HTR-8/SVneo (cell line): ENCODE measurements at regions not wholly inside any gene's neighbourhood (a gene's known extent, or its start where the extent isn't known, plus 50 kb on each side); places are given as distances from the start of the nearest gene placed in this dataset.

Experiments
- DNase-seq: peaks from one replicate; pipeline ENCODE4 v3.0.0; 2011; ENCODE audit warnings: low spot score, mixed read lengths; ENCODE audit not compliant: insufficient read length
- FAIRE-seq: peaks from 2 replicates; lab custom pipeline; 2011; peaks lifted over from hg19 to GRCh38; lab: Jason Lieb, UNC

DNA sequence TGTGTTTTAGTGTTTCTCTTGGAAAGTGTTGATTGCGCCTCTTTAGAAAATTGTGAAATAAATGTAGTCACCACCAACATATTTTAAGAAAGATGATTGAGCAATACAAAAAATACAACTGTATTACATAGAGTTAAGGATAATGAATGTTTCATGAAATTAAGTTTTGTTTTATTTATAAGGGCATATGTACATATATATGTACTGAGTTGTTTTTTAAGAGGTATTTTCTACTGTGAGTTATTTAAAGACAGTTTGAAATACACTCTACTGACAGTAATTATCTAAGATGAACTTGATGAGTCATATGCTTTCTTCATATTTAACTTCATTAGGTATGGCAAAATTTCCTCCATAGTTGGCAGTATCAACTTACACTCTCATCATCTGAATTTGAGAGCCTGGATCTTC, 411.7 kb downstream of the HS3ST3B1 start:
- FAIRE-seq (no peak), DNase-seq (no peak)

DNA sequence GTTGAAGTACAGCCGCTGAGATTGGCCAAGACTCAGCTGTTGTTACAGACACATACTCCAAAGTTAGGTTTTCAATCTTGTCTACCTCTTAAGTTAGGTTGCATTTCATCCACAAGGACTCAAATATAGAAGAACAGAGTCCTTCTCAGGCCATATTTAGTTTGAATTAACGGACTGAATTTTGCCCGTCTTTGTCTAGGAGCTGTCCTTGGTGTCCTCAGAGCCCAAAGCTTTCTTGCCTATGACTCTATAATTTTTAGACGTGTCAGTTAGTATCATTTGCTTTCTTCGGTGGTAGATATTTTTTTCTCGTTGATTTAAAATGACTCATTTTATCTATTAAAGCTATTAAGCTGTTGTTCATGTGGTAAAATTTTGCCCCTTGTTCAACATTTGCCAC, 403.2 kb downstream of the HS3ST3B1 start:
- FAIRE-seq (no peak), DNase-seq (no peak)

DNA sequence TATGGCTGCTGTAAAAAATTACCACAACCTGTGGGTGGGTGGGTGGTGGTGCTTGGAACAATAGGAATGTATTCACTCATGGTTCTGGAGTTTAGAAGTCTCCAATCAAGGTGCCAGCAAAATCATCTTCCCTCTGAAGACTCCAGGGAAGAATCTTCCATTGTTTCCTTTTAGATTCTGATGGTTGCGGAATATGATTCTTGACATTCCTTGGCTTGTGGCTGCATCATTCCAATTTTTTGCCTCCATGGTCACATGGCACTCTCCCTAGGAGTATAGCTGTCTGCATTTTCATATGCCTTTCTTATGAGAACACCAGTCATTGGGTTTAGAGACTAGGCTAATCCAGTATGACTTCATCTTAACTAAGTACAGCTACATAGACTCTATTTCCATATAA, 401.0 kb downstream of the HS3ST3B1 start:
- FAIRE-seq (no peak), DNase-seq (no peak)

DNA sequence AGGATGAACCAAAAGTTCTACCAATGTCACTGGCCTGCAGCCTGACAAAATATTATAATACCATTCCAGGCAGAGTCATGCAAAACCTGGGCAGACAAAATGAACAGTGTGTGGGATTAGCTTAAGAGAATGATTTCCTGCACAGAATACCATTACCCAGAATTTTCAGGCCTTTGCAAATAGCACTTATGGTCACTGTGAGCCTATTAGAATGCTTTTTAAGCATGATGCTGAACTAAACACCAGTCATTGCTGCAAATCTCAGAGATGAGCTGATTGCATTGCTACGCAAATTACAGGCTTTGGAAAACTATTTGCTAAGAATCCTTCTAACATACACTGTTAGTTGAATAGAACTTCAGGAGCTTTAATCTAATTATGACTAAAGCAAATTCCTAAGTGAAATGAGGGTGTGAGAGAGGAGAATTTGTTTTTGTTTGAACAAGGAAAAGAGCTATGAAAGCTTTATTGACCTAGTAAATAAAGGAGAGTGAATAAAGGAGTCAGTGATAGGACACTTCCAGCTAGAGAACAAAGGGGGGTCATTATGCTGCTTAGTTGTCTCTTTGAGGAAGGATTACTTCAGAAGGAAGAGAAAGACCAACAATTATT, 398.8 kb downstream of the HS3ST3B1 start:
- no peak for DNase-seq
- no peak for FAIRE-seq

DNA sequence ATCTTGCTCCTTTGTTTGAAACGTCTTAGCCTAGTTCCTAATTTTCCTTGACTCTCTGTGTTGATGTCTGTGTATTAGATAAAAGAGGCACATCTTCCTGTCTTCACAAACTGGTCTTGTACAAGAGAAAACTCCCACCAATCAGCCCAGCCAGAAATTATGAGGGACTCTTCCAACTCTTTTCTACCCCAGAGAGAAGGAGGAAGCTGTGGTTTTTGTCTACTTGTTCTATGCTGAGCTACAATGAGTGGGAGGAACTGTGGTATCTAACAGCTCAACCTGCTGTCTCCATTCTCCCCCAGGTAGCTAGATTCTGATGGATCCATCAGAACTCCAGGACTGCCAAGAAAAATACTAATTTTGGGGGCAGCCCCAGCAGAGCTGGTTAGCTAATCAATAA, 392.5 kb downstream of the HS3ST3B1 start:
- no peak for FAIRE-seq
- DNase-seq: no peak

DNA sequence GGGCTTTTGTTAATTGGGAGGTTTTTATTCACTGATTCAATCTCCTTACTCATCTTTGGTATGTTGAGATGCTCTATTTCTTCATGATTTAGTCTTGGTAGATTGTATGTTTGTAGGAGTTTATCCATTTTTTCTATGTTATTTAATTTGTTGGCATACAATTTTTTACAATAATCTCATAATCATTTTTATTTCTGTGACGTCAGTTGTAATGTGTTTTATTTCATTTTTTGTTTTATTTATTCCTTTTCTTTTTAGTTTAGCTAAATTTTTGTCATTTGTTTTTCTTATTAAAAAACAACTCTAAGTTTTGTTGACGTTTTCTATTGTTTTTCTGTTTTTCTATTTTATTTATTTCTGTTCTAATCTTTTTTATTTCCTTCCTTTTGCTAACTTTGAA, 389.8 kb downstream of the HS3ST3B1 start:
- DNase-seq (no peak), FAIRE-seq (no peak)

DNA sequence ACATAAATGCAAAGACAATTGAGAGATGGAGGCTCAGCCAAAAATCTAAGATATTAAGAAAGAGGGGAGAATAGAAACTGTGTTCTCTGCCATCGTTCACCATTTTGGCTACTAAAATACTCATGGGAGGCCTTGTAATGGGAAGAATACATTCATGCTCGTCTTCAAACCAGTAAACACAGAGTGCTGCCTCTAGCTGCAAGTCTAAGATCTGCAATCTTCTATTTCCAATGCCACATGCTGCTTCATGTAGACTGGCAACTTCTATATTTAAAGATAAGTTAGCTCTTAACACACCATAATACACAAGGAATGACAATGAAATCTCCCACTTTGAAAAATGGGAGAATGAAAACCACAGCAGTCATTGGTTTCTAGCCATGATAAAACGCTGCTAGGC, 387.3 kb downstream of the HS3ST3B1 start:
- no peak for FAIRE-seq
- no peak for DNase-seq

DNA sequence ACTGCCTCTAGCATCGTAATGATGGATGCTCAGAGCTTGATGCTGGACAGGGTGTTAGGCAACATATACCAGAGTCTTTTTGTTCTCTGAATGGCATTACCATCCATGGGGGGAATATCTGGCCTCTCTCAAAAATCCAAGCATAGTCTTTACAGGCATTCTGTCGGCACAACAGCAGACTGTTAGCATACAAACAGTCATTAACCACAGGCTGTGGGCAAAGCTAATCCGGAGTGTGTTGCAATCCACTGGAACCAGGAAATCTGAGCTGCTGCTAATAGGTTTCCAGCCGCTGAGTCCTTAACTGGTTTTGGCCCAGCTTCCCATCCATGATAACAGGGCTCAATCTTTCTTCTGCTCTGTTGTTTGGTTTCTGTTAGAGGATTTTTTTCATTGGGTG, 371.9 kb downstream of the HS3ST3B1 start:
- FAIRE-seq (no peak), DNase-seq (peak; percentile 27)

DNA sequence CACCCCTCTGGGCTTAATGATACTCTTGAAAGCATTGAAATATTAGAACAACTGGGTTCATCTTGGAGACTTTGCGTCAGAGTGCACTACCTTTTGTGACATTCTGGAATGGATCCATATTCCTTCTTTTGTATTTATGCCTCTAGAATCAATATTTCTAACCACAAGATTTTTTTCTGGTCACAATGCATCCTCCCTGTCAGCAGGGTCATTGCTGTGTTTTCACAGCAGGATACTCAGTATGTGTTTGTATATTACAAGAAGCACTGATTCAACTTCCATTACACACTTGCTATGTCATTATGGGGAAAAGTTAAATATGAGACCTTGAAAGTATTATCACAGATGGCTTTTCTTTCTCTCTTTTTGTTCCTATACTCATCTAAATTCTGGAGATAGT, 370.0 kb downstream of the HS3ST3B1 start:
- DNase-seq (no peak), FAIRE-seq (no peak)

DNA sequence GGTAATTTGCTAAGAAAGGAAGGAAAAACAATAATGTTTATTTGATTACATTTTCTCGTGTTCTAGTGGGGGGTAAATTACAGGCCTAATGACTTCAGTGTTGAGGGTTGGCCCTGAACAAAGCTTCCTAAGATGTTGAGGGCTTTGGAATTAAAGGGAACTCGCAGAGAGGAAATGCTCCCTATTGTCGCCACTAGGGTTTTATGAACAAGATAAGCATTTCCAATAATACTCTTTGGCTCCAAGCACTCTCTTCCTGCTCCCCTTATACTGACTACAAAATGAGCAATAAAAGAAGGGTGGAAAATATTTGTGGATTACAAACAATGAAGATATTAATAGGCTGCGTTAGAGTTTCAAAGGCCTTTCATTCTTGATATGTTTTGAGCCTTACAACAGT, 363.6 kb downstream of the HS3ST3B1 start:
- no peak for FAIRE-seq

DNA sequence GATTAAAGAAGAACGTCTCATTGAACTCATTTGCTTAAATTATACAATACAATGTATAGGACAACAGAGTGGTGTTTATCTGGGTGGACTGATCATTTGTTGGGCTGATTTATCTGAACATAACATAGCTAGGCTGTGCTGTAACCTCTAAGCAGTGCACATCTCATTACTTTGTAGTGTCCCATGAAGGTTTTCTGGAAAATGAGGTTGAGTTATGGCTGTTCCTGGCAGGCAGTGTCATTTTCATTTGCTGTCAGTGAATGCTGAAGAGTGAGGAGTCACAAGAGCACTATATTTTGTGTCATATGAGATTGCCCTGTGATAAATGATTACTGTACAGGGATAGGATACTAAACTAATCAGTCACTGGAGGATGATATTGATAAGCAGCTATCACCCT, 340.2 kb downstream of the HS3ST3B1 start:
- FAIRE-seq (no peak), DNase-seq (no peak)

More for the DNA sequence above, 363.6 kb downstream of the HS3ST3B1 start:
- no peak for DNase-seq

DNA sequence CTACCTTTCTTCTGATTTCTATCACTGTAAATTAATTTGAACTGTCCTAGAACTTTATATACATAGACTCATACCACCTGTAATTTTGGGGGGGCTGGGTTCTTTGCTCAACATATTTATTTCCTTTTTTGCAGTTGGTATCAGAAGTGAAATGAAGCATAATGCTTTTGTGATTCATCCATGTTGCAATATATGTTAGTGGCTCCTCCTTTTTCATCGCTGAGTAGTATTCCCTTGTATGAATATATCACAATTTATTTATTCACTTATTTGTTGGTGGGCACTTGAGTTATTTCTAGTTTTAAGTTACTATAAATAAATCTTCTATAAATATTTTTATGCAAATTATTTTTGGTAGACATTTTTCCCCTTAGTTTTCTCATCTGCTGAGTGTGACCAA, 336.4 kb downstream of the HS3ST3B1 start:
- no peak for DNase-seq
- no peak for FAIRE-seq

DNA sequence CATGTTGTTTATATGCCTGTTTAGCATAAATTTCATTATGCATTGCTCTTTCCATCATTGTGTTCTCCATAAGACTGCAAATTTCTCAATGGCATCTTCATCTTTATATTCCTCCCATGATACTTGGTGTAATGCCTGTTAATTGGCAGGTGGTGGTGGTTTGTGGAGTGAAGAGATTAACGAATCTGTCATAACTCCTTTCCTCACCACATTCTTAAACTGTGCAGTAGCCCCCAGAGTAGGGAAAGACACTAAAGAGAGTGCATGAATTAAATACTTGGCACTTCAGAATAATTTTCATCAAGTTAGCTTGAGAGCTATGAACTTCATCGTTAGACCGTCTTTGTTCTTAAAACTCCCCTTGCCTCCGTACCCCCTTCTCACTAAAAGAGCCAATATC, 329.7 kb downstream of the HS3ST3B1 start:
- DNase-seq: no peak
- FAIRE-seq: no peak

DNA sequence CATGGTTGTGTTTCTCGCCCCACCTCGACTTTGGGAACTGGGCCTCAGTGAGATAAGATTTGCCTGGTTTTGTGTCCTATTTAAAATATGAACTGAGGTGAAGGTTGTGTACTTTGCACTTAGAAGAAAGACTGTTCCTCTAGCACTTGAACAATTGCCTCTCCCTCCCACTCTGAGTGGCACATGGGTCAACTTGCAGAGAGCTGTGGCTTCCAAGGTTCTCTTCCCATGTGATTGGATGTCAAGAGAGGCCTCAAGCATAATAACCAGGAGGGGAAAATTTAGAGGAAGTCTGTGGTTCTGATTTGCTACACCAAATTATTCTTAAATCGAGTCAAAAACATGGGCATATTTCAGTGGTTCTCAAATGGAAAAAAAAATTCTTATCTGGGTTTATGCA, 329.2 kb downstream of the HS3ST3B1 start:
- DNase-seq: no peak
- no peak for FAIRE-seq

DNA sequence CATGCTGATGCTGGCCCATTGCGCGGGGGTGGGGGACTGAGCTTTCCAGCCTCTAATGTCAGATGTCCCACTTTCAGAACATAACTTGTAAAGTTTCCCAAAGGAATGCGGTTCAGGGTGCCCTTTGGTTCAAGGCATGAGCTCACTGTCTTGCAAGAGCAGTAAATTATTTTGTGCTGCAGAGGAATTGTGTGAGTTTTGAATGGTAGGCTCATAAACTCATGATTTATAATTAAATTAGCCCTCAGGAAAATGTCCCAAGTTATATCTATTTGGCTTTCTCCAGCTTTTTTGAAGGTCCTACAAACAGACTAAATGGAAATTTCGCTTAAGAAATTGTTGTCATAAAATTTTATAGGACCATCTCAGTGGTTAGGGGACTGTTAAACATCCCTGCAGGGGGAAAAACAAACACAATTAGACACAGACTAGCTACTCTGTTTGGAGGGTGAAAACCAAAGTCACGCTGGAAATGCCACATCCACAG, 321.8 kb downstream of the HS3ST3B1 start:
- no peak for FAIRE-seq
- DNase-seq: peak; percentile 18

DNA sequence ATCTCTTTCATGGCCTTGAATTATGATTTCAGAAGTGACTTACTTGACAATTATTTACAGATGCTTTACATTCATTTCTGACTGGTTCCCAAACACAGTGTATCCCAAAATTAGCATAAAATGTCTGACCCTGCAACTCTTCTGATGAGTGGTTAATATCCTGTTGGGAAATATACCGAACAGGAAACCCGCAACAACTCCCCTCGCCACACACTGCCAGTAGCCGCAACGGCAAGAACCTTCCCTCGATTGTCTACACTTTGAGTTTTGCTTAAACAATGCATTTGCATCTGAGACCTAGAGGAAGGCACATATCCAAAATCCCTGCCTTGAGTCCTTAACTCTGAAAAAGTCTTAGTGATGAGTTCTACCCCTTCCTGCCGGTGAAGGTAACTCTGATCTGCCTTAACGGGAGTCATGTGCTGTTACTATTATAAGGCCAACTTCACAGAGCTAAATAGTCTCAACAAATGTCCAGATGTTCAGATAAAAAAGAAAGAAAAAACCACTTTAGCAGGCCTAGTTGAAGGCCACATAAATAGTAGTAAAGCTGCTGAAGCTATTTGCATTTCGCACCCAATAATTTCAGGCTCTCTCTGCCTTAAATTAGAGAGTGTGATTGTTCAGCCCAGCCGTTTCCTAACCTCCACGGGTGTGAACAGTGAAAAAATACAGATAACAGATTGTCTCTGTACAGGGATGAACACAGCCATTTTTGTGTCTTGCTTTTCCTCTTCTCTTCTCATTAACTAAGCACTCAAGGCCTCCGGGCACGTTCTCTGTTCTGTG, 321.1 kb downstream of the HS3ST3B1 start:
- no peak for FAIRE-seq
- no peak for DNase-seq

DNA sequence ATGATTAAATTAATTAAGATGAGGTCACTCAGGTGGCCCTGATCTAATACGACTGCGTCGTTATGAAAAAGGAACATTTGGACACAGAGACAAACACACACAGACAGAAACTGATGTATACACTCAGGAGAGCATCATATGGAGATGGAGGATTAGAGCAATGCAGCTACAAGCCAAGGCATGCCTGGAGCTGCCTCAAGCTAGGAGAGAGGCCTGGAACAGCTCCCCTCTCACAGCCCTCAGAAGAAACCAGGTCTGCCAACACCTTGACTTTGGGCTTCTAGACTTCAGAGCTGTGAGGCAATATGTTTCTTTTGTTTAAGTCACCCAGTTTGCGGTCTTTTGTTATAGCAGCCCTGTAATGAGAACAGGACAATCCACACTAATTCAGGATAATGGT, 318.9 kb downstream of the HS3ST3B1 start:
- no peak for FAIRE-seq
- DNase-seq: no peak

DNA sequence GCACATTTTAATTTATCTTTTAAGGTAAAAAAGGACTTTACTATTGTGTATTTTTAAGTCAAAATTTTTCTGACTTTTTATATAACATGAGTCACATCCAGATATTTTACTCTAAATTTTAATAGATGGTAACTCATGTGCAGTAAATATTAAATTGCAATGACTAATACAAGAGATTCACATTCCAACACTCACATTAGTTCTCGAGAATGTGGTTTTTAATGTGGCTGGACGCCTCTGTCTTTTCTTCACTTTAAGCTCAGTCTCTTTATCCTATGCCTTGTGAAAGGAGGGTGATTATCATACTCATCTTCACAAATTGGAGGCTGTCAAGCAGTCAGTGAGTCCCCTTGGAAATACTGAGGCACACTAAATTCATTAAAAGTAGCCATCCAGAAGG, 315.6 kb downstream of the HS3ST3B1 start:
- FAIRE-seq (no peak), DNase-seq (peak; percentile 25)

DNA sequence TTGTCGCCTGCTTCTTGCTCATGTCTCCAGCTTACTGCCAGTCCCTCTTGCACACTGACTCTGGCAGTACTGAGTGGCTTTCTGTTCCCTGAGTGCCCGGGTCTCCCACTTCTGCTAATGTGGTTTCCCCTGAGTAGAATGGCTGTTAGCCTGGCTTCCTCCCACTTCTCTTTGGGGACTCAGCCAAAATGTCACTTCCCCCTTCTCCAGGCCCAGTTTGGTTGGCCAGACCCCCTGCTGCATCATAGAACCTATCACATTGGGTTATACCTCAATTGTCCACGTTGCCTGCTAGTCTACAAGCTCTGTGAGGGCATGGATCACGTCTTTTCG, 304.4 kb downstream of the HS3ST3B1 start:
- no peak for DNase-seq

DNA sequence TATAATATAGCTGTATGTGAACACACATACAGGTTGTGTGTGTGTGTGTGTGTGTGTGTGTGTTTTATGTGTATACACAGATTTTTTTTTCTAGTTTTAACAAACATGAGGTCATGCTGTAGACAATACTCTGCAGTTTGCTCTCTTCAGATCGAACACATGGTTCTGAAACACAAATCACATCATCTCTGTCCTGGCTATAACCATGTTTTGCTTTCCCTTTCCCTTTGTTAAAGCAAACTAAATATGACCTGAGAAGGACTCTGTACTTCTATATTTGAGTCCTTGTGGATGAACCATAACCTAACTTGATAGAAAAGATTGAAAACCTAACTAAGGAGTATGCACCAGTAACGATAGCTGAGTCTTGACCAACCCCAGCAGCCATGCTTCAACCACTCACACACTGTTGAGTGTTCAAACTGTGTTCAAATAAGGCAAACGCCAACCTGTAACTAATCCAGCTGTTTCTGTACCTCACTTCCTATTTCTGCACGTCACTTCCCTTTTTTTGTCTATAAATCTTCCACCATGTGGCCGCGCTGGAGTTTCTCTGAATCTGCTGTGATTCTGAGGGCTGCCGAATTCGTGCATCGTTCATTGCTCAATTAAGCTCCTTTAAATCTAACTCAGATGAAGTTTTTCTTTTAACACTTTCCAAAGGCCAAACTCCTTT, 303.8 kb downstream of the HS3ST3B1 start:
- FAIRE-seq (no peak), DNase-seq (no peak)

More for the DNA sequence above, 304.4 kb downstream of the HS3ST3B1 start:
- FAIRE-seq: no peak

DNA sequence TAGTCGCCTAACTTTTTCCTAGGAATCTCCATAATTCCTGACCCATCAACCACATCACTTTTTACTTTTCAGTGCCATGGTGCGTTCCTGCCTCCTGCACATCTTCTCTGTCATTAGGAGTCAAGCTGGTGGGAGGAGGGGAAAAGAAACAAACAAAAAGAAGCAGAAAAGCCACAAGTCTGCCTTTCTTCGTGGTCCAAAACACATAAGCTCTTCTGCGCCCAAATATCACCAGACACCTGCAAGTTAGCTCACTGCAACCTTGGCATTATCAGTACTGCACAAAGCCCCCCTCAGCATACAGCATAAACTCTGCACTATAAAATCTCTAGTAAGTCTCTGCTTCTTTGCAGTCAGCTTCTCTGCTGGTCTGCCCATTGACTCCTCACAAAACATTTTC, 295.3 kb downstream of the HS3ST3B1 start:
- no peak for DNase-seq
- no peak for FAIRE-seq
